ENCODE measurements at regions not wholly inside any gene's neighbourhood (a gene's known extent, or its start where the extent isn't known, plus 50 kb on each side); places are given as distances from the start of the nearest gene placed in this dataset.

DNA sequence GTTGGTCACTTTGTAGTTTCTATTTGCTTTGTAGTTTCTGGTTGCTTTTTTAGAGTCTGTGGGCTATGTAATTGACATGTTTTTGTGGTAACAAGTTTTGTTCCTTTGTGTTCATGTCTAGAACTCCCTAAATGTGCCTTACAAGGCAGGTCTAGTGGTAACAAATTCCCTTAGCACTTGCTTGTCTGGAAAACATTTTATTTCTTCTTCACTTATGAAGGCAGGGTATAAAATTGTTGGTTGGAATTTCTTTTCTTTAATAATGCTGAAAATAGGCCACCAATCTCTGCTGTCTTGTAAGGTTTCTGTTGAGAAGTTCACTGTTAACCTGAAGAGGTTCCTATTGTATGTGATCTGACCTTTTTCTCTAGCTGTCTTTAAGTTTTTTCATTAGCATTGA is 383.6 kb downstream of the EPHA7 start:
- H3K4me3 ChIP-seq = no peak overlapping the region
- H3K9me3 ChIP-seq = no peaks in the 10 kb centered on the region
- FAIRE-seq (no peak), ATAC-seq (no peak), DNase-seq (ENCODE audit: low read depth in 1 of 2, low spot score in 1 of 2) (no peak)
- ChIA-PET CTCF (no interaction called here), POLR2A (no interaction called here)
- H3K4me1 ChIP-seq = no peaks in the 10 kb centered on the region
- no peak overlapping the region for H3K4me2 ChIP-seq
- TF ChIP-seq, protein P1, sequence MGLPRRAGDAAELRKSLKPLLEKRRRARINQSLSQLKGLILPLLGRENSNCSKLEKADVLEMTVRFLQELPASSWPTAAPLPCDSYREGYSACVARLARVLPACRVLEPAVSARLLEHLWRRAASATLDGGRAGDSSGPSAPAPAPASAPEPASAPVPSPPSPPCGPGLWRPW (IDR thresholded peaks at IDR 0.05) = no peak
- no peak overlapping the region for H3K27ac ChIP-seq

DNA sequence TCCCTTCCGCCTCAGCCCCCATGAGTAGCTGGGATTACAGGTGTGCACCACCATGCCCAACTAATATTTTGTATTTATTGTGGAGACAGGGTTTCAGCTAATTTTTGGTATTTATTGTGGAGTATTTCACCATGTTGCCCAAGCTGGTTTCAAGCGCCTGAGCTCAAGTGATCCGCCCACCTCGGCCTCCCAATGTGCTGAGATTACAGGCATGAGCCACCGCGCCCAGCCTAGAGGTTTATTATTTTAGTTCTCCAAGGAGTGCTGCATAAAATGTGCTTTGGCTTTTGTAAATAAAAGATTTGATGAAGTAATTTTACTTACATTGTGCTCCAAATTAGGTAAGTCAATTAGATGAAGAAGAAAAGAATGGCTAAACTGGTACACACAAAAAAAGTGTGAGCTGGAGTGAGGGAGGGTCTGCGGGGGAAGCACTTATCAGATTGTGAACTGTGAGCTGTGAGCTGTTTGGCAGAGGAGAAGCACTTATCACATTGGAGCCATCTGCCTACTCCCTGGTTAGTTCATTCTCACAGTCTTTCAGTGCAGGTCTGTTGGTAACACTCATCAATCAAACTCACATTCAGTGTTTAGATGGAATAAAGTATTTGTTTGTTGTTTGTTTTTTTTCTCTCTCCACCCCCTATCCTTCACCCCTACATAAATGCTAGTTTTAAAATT is 398.0 kb downstream of the EPHA7 start:
- H3K9me3 ChIP-seq = no peaks in the 10 kb centered on the region
- WGBS (ENCODE audit: missing lambda C conversion rate) = 24% methylated on average over 7 of the region's 7 CpGs
- ATAC-seq (no peak), FAIRE-seq (no peak), DNase-seq (ENCODE audit: low read depth in 1 of 2, low spot score in 1 of 2) (no peak)
- CTCF ChIA-PET = no interaction called here
- no peak overlapping the region for H3K4me2 ChIP-seq
- POLR2A ChIA-PET = no interaction called here
- TF ChIP-seq EP300 (IDR thresholded peaks at IDR 0.05) = no peak
- TF ChIP-seq POLR2AphosphoS2 (conservative IDR thresholded peaks at IDR 0.05; ENCODE audit: low read length) = no peak
- no peak for TF ChIP-seq CEBPB (IDR thresholded peaks at IDR 0.05)
- no peak for TF ChIP-seq HDAC2 (IDR thresholded peaks at IDR 0.05)
- TF ChIP-seq TP53 (CRISPR knock-in tag; IDR thresholded peaks at IDR 0.05) = no peak
- TF ChIP-seq EHF (CRISPR knock-in tag; IDR thresholded peaks at IDR 0.05) = no peak
- TF ChIP-seq TFCP2L1 (CRISPR knock-in tag; IDR thresholded peaks at IDR 0.05) = no peak
- TF ChIP-seq NR3C1 (IDR thresholded peaks at IDR 0.05) = no peak
- no peak overlapping the region for H3K27ac ChIP-seq
- no peak overlapping the region for H3K4me3 ChIP-seq
- H3K4me1 ChIP-seq = no peaks in the 10 kb centered on the region

DNA sequence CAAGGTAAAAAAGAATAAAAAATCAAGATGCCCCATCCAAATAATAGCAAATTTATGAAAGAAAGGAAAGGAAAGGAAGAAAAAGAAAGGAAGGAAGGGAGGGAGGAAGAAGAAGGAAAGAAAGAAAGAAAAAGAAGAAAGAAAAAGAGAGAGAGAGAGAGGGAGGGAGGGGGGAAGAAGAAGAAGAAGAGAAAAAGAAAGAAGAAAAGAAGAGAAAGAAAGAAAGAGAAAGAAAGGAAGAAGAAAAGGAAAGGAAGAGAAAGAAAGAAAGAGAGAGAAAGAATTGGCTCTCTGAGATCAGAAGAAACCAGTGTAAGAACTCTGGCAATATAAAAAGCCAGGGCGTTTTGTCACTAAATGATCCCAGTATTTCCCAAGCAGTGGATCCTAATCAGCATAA is 401.7 kb downstream of the EPHA7 start:
- Histone ChIP-seq H3K4me2 (no peak overlapping the region), H3K4me3 (no peak overlapping the region), H3K4me1 (no peaks in the 10 kb centered on the region), H3K27ac (no peak overlapping the region), H3K9me3 (no peaks in the 10 kb centered on the region)
- TF ChIP-seq CEBPB (IDR thresholded peaks at IDR 0.05) (no peak), CHD4 (IDR thresholded peaks at IDR 0.05; ENCODE audit: borderline replicate concordance) (no peak), RNF2 (IDR thresholded peaks at IDR 0.05; ENCODE audit: borderline replicate concordance, low read depth) (no peak), FOSL2 (IDR thresholded peaks at IDR 0.05) (no peak), FOSL2 (CRISPR knock-in tag; IDR thresholded peaks at IDR 0.05) (no peak), ZSCAN20 (CRISPR knock-in tag; IDR thresholded peaks at IDR 0.05) (no peak), EHMT2 (IDR thresholded peaks at IDR 0.05; ENCODE audit: low read depth) (no peak), FOXS1 (CRISPR knock-in tag; IDR thresholded peaks at IDR 0.05) (no peak), KDM1A (IDR thresholded peaks at IDR 0.05; ENCODE audit: low read depth) (no peak), RFX5 (IDR thresholded peaks at IDR 0.05) (no peak), CBX8 (IDR thresholded peaks at IDR 0.05) (no peak), NR3C1 (IDR thresholded peaks at IDR 0.05) (no peak), ZNF302 (CRISPR knock-in tag; IDR thresholded peaks at IDR 0.05) (no peak), GATA3 (IDR thresholded peaks at IDR 0.05; ENCODE audit: borderline replicate concordance) (no peak), HOXB5 (CRISPR knock-in tag; IDR thresholded peaks at IDR 0.05) (no peak), HDAC2 (IDR thresholded peaks at IDR 0.05) (no peak)
- TF ChIP-seq, protein P2, sequence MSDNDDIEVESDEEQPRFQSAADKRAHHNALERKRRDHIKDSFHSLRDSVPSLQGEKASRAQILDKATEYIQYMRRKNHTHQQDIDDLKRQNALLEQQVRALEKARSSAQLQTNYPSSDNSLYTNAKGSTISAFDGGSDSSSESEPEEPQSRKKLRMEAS (IDR thresholded peaks at IDR 0.05) = no peak
- TF ChIP-seq, protein P3, sequence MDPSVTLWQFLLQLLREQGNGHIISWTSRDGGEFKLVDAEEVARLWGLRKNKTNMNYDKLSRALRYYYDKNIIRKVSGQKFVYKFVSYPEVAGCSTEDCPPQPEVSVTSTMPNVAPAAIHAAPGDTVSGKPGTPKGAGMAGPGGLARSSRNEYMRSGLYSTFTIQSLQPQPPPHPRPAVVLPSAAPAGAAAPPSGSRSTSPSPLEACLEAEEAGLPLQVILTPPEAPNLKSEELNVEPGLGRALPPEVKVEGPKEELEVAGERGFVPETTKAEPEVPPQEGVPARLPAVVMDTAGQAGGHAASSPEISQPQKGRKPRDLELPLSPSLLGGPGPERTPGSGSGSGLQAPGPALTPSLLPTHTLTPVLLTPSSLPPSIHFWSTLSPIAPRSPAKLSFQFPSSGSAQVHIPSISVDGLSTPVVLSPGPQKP (IDR thresholded peaks at IDR 0.05; ENCODE audit: low read depth, low read length) = no peak
- TF ChIP-seq, protein P4, sequence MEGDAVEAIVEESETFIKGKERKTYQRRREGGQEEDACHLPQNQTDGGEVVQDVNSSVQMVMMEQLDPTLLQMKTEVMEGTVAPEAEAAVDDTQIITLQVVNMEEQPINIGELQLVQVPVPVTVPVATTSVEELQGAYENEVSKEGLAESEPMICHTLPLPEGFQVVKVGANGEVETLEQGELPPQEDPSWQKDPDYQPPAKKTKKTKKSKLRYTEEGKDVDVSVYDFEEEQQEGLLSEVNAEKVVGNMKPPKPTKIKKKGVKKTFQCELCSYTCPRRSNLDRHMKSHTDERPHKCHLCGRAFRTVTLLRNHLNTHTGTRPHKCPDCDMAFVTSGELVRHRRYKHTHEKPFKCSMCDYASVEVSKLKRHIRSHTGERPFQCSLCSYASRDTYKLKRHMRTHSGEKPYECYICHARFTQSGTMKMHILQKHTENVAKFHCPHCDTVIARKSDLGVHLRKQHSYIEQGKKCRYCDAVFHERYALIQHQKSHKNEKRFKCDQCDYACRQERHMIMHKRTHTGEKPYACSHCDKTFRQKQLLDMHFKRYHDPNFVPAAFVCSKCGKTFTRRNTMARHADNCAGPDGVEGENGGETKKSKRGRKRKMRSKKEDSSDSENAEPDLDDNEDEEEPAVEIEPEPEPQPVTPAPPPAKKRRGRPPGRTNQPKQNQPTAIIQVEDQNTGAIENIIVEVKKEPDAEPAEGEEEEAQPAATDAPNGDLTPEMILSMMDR (IDR thresholded peaks at IDR 0.05) = no peak
- TF ChIP-seq, protein P5, sequence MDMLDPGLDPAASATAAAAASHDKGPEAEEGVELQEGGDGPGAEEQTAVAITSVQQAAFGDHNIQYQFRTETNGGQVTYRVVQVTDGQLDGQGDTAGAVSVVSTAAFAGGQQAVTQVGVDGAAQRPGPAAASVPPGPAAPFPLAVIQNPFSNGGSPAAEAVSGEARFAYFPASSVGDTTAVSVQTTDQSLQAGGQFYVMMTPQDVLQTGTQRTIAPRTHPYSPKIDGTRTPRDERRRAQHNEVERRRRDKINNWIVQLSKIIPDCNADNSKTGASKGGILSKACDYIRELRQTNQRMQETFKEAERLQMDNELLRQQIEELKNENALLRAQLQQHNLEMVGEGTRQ (IDR thresholded peaks at IDR 0.05) = no peak
- CTCF ChIA-PET = no interaction called here
- 0% methylated on average over 1 of the region's 1 CpG for WGBS (ENCODE audit: missing lambda C conversion rate)
- FAIRE-seq = no peak
- POLR2A ChIA-PET = no interaction called here
- no peak for DNase-seq (ENCODE audit: low read depth in 1 of 2, low spot score in 1 of 2)
- no peak for ATAC-seq
